ENCODE measurements at regions not wholly inside any gene's neighbourhood (a gene's known extent, or its start where the extent isn't known, plus 50 kb on each side); places are given as distances from the start of the nearest gene placed in this dataset.

DNA sequence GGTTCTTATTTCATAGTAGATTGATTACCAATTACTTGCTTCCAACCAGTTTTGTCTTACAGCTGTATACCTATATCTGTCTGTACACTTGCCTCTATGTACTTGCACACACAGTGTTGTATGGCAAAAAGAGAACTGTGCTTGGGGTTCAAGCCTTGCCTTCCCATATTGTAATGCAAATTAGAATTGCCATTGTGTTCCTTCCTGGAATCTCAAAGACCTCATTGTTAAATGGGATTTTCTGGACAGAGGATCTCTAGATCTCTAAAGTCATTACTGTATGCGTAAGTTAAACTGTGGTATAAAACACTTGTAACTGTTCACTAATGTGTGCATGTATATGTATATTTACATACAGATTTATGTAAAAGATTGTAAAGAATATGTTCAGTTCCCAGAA, 428.8 kb downstream of the CAAP1 start:
- DNase-seq (ENCODE audit: low read depth, low spot score): no peak
- Histone ChIP-seq H3K36me3 (ENCODE audit: control insufficient read depth, insufficient read depth, low read length) (no peaks in the 10 kb centered on the region), H3K4me3 (ENCODE audit: low read depth in 2 of 2, low read length in 2 of 2) (no peak overlapping the region), H3K9me3 (ENCODE audit: control insufficient read depth, insufficient read depth, low read depth, low read length) (no peaks in the 10 kb centered on the region), H3K4me1 (ENCODE audit: control insufficient read depth, insufficient read depth, low read length) (no peaks in the 10 kb centered on the region), H3K27me3 (ENCODE audit: control insufficient read depth, insufficient read depth, low read length) (no peaks in the 10 kb centered on the region), H3K27ac (ENCODE audit: low read length) (no peak overlapping the region)
- in situ Hi-C loops (cut with HindIII; ENCODE audit: low pct_unique_long_range_greater_than_20kb, low sequenced_read_pairs): no loop called here
- BruUV-seq (replicated peaks): no TSS peak
- POLR2A ChIA-PET: no interaction called here
- intact Hi-C loops (cut with micrococcal nuclease; ENCODE audit: unreplicated experiment): no loop called here
- no peak for ATAC-seq
- CTCF ChIA-PET: no interaction called here
- TF ChIP-seq POLR2AphosphoS5 (IDR thresholded peaks at IDR 0.05; ENCODE audit: low read depth, low read length) (no peak), TCF7L2 (IDR thresholded peaks at IDR 0.05; ENCODE audit: low read depth, low read length) (no peak)
- TF ChIP-seq, protein P1, sequence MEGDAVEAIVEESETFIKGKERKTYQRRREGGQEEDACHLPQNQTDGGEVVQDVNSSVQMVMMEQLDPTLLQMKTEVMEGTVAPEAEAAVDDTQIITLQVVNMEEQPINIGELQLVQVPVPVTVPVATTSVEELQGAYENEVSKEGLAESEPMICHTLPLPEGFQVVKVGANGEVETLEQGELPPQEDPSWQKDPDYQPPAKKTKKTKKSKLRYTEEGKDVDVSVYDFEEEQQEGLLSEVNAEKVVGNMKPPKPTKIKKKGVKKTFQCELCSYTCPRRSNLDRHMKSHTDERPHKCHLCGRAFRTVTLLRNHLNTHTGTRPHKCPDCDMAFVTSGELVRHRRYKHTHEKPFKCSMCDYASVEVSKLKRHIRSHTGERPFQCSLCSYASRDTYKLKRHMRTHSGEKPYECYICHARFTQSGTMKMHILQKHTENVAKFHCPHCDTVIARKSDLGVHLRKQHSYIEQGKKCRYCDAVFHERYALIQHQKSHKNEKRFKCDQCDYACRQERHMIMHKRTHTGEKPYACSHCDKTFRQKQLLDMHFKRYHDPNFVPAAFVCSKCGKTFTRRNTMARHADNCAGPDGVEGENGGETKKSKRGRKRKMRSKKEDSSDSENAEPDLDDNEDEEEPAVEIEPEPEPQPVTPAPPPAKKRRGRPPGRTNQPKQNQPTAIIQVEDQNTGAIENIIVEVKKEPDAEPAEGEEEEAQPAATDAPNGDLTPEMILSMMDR (IDR thresholded peaks at IDR 0.05): no peak

DNA sequence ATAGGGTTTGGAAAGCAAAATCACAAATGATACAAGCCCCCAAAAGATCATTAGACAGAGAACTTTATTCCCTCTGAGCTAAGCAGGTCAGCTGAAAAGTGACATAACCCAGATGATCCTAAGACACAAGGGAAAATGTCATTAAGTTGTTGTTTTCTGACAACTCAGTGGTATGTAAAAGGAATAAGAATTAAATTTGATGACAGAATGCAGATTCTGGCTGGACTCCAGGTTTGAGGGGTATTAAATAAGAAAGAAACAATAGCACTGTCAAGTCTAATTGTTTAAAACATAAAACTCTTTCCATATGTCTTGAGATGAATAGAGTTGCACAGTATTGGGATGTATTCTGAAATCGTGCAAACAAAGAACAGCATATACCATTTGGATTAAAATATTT, 429.9 kb downstream of the CAAP1 start:
- ChIA-PET POLR2A (no interaction called here), CTCF (no interaction called here)

More for the DNA sequence above, 429.9 kb downstream of the CAAP1 start:
- no peaks in the 10 kb centered on the region for H3K9me3 ChIP-seq (ENCODE audit: control insufficient read depth, insufficient read depth, low read depth, low read length)
- in situ Hi-C loops (cut with HindIII; ENCODE audit: low pct_unique_long_range_greater_than_20kb, low sequenced_read_pairs) (no loop called here), intact Hi-C loops (cut with micrococcal nuclease; ENCODE audit: unreplicated experiment) (no loop called here)
- TF ChIP-seq SIN3A (IDR thresholded peaks at IDR 0.05; ENCODE audit: borderline replicate concordance, insufficient read depth, low read depth, low read length): no peak
- TF ChIP-seq, protein P1 (IDR thresholded peaks at IDR 0.05): no peak
- TF ChIP-seq POLR2AphosphoS5 (IDR thresholded peaks at IDR 0.05; ENCODE audit: low read depth, low read length): no peak
- TF ChIP-seq TCF7L2 (IDR thresholded peaks at IDR 0.05; ENCODE audit: low read depth, low read length): no peak
- TF ChIP-seq, protein P2, sequence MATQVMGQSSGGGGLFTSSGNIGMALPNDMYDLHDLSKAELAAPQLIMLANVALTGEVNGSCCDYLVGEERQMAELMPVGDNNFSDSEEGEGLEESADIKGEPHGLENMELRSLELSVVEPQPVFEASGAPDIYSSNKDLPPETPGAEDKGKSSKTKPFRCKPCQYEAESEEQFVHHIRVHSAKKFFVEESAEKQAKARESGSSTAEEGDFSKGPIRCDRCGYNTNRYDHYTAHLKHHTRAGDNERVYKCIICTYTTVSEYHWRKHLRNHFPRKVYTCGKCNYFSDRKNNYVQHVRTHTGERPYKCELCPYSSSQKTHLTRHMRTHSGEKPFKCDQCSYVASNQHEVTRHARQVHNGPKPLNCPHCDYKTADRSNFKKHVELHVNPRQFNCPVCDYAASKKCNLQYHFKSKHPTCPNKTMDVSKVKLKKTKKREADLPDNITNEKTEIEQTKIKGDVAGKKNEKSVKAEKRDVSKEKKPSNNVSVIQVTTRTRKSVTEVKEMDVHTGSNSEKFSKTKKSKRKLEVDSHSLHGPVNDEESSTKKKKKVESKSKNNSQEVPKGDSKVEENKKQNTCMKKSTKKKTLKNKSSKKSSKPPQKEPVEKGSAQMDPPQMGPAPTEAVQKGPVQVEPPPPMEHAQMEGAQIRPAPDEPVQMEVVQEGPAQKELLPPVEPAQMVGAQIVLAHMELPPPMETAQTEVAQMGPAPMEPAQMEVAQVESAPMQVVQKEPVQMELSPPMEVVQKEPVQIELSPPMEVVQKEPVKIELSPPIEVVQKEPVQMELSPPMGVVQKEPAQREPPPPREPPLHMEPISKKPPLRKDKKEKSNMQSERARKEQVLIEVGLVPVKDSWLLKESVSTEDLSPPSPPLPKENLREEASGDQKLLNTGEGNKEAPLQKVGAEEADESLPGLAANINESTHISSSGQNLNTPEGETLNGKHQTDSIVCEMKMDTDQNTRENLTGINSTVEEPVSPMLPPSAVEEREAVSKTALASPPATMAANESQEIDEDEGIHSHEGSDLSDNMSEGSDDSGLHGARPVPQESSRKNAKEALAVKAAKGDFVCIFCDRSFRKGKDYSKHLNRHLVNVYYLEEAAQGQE (IDR thresholded peaks at IDR 0.05; ENCODE audit: insufficient read depth in 1 of 2, low read depth in 2 of 2, low read length in 1 of 2): no peak
- no peaks in the 10 kb centered on the region for H3K27me3 ChIP-seq (ENCODE audit: control insufficient read depth, insufficient read depth, low read length)
- no peak overlapping the region for H3K27ac ChIP-seq (ENCODE audit: low read length)
- no peak for ATAC-seq
- no peak overlapping the region for H3K4me3 ChIP-seq (ENCODE audit: low read depth in 2 of 2, low read length in 2 of 2)
- no peaks in the 10 kb centered on the region for H3K36me3 ChIP-seq (ENCODE audit: control insufficient read depth, insufficient read depth, low read length)
- no peak for DNase-seq (ENCODE audit: low read depth, low spot score)
- BruUV-seq (replicated peaks): no TSS peak
- H3K4me1 ChIP-seq (ENCODE audit: control insufficient read depth, insufficient read depth, low read length): no peaks in the 10 kb centered on the region
